ENCODE measurements at regions not wholly inside any gene's neighbourhood (a gene's known extent, or its start where the extent isn't known, plus 50 kb on each side); places are given as distances from the start of the nearest gene placed in this dataset.

DNA sequence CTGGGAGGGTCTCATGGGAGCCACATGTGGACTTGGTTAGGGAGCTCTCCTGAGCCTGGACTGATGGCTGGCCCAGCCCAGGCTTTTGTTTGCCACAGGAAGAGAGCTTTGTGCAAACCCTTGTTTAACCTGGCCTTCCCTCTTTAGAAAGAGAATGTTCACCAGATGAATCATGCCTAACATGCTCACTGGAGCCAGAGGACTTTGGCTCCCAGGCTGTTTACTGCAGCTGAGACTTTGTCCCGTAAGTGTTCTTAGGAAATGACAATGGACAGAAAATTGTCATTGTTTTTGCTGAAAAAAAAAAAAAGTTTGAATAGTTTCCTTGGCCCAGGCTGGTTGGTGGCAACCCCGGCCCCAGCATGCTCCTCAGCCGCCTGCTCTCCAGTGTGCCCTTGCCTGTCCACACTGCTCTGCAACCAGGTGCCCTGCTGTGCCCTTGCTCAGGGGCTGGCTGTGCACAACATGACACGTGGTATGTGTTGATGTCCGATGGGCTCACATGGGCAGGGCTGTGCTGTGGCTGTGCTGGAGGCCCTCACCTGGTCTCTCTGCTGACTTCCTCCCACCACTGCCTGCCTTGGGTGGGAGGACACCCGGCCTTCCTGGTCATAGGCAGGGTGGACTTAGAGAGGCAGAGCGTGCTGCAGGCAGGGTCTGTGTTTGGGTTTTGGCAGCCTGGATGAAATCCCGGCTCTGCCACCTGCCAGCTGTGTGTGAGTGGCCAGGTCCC lies 215.3 kb upstream of the ZNF32 start:
- TF ChIP-seq, protein P1, sequence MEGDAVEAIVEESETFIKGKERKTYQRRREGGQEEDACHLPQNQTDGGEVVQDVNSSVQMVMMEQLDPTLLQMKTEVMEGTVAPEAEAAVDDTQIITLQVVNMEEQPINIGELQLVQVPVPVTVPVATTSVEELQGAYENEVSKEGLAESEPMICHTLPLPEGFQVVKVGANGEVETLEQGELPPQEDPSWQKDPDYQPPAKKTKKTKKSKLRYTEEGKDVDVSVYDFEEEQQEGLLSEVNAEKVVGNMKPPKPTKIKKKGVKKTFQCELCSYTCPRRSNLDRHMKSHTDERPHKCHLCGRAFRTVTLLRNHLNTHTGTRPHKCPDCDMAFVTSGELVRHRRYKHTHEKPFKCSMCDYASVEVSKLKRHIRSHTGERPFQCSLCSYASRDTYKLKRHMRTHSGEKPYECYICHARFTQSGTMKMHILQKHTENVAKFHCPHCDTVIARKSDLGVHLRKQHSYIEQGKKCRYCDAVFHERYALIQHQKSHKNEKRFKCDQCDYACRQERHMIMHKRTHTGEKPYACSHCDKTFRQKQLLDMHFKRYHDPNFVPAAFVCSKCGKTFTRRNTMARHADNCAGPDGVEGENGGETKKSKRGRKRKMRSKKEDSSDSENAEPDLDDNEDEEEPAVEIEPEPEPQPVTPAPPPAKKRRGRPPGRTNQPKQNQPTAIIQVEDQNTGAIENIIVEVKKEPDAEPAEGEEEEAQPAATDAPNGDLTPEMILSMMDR (IDR thresholded peaks at IDR 0.05) = no peak
- no peak for TF ChIP-seq POLR2A (IDR thresholded peaks at IDR 0.05)
